Ishikawa (cell line): ENCODE measurements at regions not wholly inside any gene's neighbourhood (a gene's known extent, or its start where the extent isn't known, plus 50 kb on each side); places are given as distances from the start of the nearest gene placed in this dataset.

Experiments
- CEBPB ChIP-seq: IDR thresholded peaks from 2 replicates; pipeline ENCODE4 v1.6.1; 2012
- CREB1 ChIP-seq: IDR thresholded peaks from 2 replicates; pipeline ENCODE4 v1.6.1; 2012; ENCODE audit warnings: low read depth
- EGR1 ChIP-seq: IDR thresholded peaks from 2 replicates; pipeline ENCODE4 v1.6.1; 2012
- EP300 ChIP-seq: IDR thresholded peaks from 2 replicates; pipeline ENCODE4 v1.6.1; 2012; ENCODE audit warnings: borderline replicate concordance
- FOXM1 ChIP-seq: IDR thresholded peaks from 2 replicates; pipeline ENCODE4 v1.6.1; 2012; ENCODE audit warnings: low read depth, borderline replicate concordance
- MAX ChIP-seq: IDR thresholded peaks from 2 replicates; pipeline ENCODE4 v1.6.1; 2012
- NFIC ChIP-seq: IDR thresholded peaks from 2 replicates; pipeline ENCODE4 v1.6.1; 2012
- RAD21 ChIP-seq: IDR thresholded peaks from 2 replicates; pipeline ENCODE4 v1.6.1; 2012; ENCODE audit warnings: low read depth
- REST ChIP-seq: IDR thresholded peaks from 2 replicates; pipeline ENCODE4 v1.6.1; 2012; ENCODE audit warnings: low read depth, mild to moderate bottlenecking
- TAF1 ChIP-seq: IDR thresholded peaks from 2 replicates; pipeline ENCODE4 v1.6.1; 2012; ENCODE audit warnings: low read depth, mild to moderate bottlenecking
- TCF12 ChIP-seq: IDR thresholded peaks from 2 replicates; pipeline ENCODE4 v1.6.1; 2012; ENCODE audit warnings: low read depth
- TEAD4 ChIP-seq: IDR thresholded peaks from 2 replicates; pipeline ENCODE4 v1.6.1; 2012
- USF1 ChIP-seq: IDR thresholded peaks from 2 replicates; pipeline ENCODE4 v1.6.1; 2012
- YY1 ChIP-seq: IDR thresholded peaks from 2 replicates; pipeline ENCODE4 v1.6.1; 2012; ENCODE audit warnings: low read depth
- ZBTB7A ChIP-seq: IDR thresholded peaks from 2 replicates; pipeline ENCODE4 v1.6.1; 2012; ENCODE audit warnings: low read depth

- TF ChIP-seq MAX (no peak), FOXM1 (no peak), CREB1 (no peak), EGR1 (no peak), RAD21 (no peak), YY1 (no peak), TEAD4 (no peak)
Measured at GRCh38 chrX:117636826-117637225, 479.8 kb downstream of the KLHL13 start.

- TF ChIP-seq RAD21 (no peak), EP300 (no peak), MAX (no peak), USF1 (no peak), CEBPB (no peak), ZBTB7A (no peak), NFIC (no peak)
Measured at GRCh38 chrX:117633277-117633676, 483.3 kb downstream of the KLHL13 start.

- TF ChIP-seq CEBPB (no peak), NFIC (no peak), FOXM1 (no peak), TCF12 (no peak), MAX (no peak), CREB1 (no peak), ZBTB7A (no peak)
Measured at GRCh38 chrX:117628381-117628780, 488.2 kb downstream of the KLHL13 start.

GRCh38 chrX:117610806-117611205, 505.8 kb downstream of the KLHL13 start:
- TF ChIP-seq NFIC (no peak), CEBPB (no peak), USF1 (no peak), ZBTB7A (no peak), EP300 (no peak), TEAD4 (no peak), FOXM1 (no peak), CREB1 (no peak), RAD21 (no peak)

GRCh38 chrX:117610049-117610448, 506.6 kb downstream of the KLHL13 start:
- TF ChIP-seq RAD21 (no peak), MAX (no peak), ZBTB7A (no peak), USF1 (no peak), REST (no peak), TAF1 (no peak), FOXM1 (no peak), TCF12 (no peak), TEAD4 (no peak), EP300 (no peak), CEBPB (no peak), CREB1 (no peak), YY1 (no peak), NFIC (no peak), EGR1 (no peak)

- TF ChIP-seq CREB1: no peak
- TF ChIP-seq CEBPB: no peak
- TF ChIP-seq NFIC: no peak
- TF ChIP-seq TEAD4: no peak
- TF ChIP-seq EGR1: no peak
- no peak for TF ChIP-seq TAF1
- no peak for TF ChIP-seq TCF12
- no peak for TF ChIP-seq RAD21
- TF ChIP-seq EP300: no peak
- no peak for TF ChIP-seq USF1
- TF ChIP-seq MAX: no peak
- TF ChIP-seq YY1: no peak
- no peak for TF ChIP-seq ZBTB7A
- TF ChIP-seq FOXM1: no peak
Measured at GRCh38 chrX:117607561-117607960, 509.0 kb downstream of the KLHL13 start.
